Psoas muscle (tissue), 7 donors: ENCODE measurements at regions not wholly inside any gene's neighbourhood (a gene's known extent, or its start where the extent isn't known, plus 50 kb on each side); places are given as distances from the start of the nearest gene placed in this dataset.
A peak's percentile ranks its signal among the peaks of the same experiment; 100 is the strongest.

Experiments used
- ATAC-seq, 4 donors: fragments of 200-7000 bp; cut with Tn5 transposase; one replicate each; pipeline ENCODE4 v1.9.1; 2020; ENCODE audit warnings: moderate library complexity in 3 of 4, mild to moderate bottlenecking in 2 of 4
- DNase-seq, 2 donors: peaks; one replicate each; pipeline ENCODE4 v3.0.0-alpha.2; 2020
- H3K27ac ChIP-seq: fragments of 200-600 bp; one replicate; pipeline ENCODE4 v1.8.0; 2022
- H3K27me3 ChIP-seq, 3 donors: fragments of 200-600 bp in 1 of 3; one replicate each; pipeline versions ENCODE4 v1.6.1 to v1.8.0; 2013 to 2022; ENCODE audit warnings: low read length in 2 of 3, mild to moderate bottlenecking in 2 of 3, moderate library complexity in 1 of 3; ENCODE audit not compliant: insufficient read depth in 3 of 3
- H3K36me3 ChIP-seq, 2 donors: fragments of 200-600 bp in 1 of 2; one replicate each; pipeline versions ENCODE4 v1.6.1 to v1.8.0; 2013 to 2022; ENCODE audit warnings: low read depth in 1 of 2, mild to moderate bottlenecking in 1 of 2, moderate library complexity in 1 of 2; ENCODE audit not compliant: insufficient read depth in 1 of 2
- H3K4me1 ChIP-seq: fragments of 200-600 bp; one replicate; pipeline ENCODE4 v1.8.0; 2022
- H3K4me3 ChIP-seq: fragments of 200-600 bp; one replicate; pipeline ENCODE4 v1.8.0; 2022; ENCODE audit warnings: mild to moderate bottlenecking
- H3K9me3 ChIP-seq: fragments of 200-600 bp; one replicate; pipeline ENCODE4 v1.8.0; 2022
- WGBS, 3 donors: extraction: QIAGEN DNeasy Blood & Tissue Kit; methylation state at CpG; one replicate each; pipeline versions ENCODE4 v1.1.6 to v1.1.7; 2013; 5-methylcytosine and 5-hydroxymethylcytosine counted together
- intact Hi-C, 2 donors: fragments of 100-400 bp; cut with DNase I; formaldehyde crosslinking; loops; one replicate each; pipeline versions ENCODE4 v1.11.0 to v1.14.2; 2022
- TF ChIP-seq, protein P1 (sequence below): fragments of 200-600 bp; IDR thresholded peaks from one replicate; pipeline ENCODE4 v1.8.0; 2022; ENCODE audit warnings: antibody characterized with exemption
- donor health status: healthy with polysubstance abuse.
- donor health status: DM: no; HTN: no; CAD: no; lungs with moderate emphysema.
- donor health status: Bipolar disorder and iron deficiency.
- donor health status: healthy.
- donor health status: DM: yes; HTN: yes; CAD: no.
- donor health status: DM: no; HTN: no; CAD: no.
- donor health status: DM: yes; HTN: yes; CAD: no.

DNA sequence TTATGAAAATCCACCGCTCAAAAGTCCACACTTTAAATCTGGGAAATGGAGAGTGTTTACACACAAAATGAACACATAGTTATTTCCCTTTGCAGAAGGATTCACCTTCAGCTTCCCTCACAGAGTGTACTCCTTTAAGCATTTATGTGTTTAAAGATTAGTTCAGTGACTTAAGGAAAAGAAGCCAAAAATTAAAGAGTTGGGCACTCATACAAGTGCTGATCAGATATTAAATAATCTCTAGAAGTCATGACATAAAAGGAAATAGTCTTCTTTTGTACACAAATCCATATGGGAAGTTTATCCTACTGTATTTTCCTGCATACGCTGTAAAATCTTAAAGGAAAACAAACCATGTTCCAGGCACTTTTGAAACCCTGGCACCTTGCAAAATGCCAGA, 174.2 kb downstream of the LNPK start:
- 85 to 91% (median 89%) methylated on average over 2 of the region's 2 CpGs for WGBS, 3 donors
- intact Hi-C loops = no loop called here
- ATAC-seq (no peak), DNase-seq (no peak)
- TF ChIP-seq, protein P1, sequence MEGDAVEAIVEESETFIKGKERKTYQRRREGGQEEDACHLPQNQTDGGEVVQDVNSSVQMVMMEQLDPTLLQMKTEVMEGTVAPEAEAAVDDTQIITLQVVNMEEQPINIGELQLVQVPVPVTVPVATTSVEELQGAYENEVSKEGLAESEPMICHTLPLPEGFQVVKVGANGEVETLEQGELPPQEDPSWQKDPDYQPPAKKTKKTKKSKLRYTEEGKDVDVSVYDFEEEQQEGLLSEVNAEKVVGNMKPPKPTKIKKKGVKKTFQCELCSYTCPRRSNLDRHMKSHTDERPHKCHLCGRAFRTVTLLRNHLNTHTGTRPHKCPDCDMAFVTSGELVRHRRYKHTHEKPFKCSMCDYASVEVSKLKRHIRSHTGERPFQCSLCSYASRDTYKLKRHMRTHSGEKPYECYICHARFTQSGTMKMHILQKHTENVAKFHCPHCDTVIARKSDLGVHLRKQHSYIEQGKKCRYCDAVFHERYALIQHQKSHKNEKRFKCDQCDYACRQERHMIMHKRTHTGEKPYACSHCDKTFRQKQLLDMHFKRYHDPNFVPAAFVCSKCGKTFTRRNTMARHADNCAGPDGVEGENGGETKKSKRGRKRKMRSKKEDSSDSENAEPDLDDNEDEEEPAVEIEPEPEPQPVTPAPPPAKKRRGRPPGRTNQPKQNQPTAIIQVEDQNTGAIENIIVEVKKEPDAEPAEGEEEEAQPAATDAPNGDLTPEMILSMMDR = no peak
- no peak overlapping the region for H3K4me3 ChIP-seq
- no peak overlapping the region for H3K27ac ChIP-seq
- peaks cover 7% of the 10 kb centered on the region for H3K9me3 ChIP-seq
- H3K4me1 ChIP-seq = peaks cover 10% of the 10 kb centered on the region
- no peaks in the 10 kb centered on the region for H3K36me3 ChIP-seq
- H3K27me3 ChIP-seq = no peaks in the 10 kb centered on the region

DNA sequence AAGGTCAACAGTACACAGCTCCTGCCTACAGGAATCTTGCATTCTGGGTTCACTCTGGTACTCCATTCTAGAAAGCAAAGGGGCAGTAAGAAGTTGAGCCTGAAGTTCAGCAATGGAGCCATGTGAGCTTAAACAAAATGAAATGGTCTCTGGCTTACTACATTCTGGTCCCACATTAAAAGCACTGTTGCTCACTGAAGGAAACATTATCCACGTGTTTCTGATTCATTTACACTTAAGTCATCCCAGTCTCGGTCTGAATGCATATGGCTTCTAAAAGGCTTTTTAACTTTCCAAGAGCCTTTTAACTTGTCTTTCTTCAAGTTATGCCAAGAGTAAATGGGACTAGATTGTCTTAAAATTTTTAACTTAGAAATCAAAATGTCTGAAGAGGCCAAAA, 177.8 kb downstream of the LNPK start:
- H3K4me3 ChIP-seq = no peak overlapping the region
- intact Hi-C loops = no loop called here
- peaks cover 7% of the 10 kb centered on the region for H3K9me3 ChIP-seq
- H3K4me1 ChIP-seq = peaks cover 10% of the 10 kb centered on the region
- TF ChIP-seq, protein P1 = no peak
- ATAC-seq (peak; percentile 36 to 86 (median 70)), DNase-seq (no peak)
- H3K36me3 ChIP-seq = no peaks in the 10 kb centered on the region
- WGBS, 3 donors = 33 to 52% (median 37%) methylated on average over 2 of the region's 2 CpGs
- H3K27ac ChIP-seq = peak overlapping the region; percentile 34
- H3K27me3 ChIP-seq = no peaks in the 10 kb centered on the region

DNA sequence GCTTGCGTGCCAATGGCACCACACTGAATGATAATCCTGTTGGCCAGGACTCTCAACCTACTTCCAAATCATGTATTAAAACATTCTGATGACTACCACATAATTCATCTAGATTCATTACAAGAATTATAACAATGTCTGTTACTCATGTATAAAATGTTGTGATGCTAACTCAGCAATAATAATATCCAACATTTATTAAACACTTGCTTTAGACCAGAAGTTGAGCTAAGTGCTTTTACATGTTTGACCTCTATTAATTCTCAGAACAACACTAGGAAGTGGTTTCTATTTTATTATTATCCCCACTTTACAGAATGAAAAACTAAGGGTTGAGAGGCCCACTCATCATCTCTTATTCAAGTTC, 178.4 kb downstream of the LNPK start:
- H3K36me3 ChIP-seq = no peaks in the 10 kb centered on the region
- ATAC-seq (peak in 1 of 4 donors; percentile 39), DNase-seq (no peak)
- peak overlapping the region; percentile 34 for H3K27ac ChIP-seq
- TF ChIP-seq, protein P1 = no peak
- H3K27me3 ChIP-seq = no peaks in the 10 kb centered on the region
- peaks cover 7% of the 10 kb centered on the region for H3K9me3 ChIP-seq
- no peak overlapping the region for H3K4me3 ChIP-seq
- peaks cover 10% of the 10 kb centered on the region for H3K4me1 ChIP-seq
- intact Hi-C loops = no loop called here
- 31 to 43% (median 43%) methylated on average over 1 of the region's 1 CpG for WGBS, 3 donors

DNA sequence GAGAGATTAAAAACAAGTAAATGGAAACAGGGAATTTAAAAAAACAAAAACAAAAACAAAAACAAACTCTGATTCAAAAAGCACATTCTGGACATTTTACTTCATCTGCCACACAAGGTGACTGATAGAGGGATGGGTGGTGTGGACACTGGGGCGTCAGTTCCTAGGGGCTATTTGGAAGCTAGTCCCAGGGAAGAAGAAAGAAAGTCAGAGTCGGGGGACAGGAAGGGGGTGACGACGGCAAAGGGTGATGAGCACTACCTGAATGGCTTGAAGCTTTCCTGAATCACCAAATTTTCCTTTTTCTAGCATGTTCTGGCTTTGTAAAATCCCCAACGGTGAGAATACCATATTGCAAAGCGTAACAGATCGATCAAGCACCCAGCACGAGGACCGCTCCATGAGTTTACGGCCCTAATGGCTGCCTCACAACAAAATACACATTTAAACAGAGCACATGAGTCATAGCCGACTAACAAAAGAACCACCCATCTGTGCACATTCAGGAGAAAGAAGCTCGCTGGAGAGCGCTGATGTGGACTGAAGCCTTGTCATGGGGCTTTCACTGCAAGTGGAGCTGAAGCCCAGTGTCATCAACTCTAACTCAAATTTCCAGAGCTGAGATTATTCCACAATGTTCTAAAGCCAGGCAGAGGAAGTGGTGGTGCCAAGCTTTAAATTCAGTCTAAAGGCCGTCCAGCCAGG, 178.9 kb downstream of the LNPK start:
- H3K4me3 ChIP-seq = no peak overlapping the region
- TF ChIP-seq, protein P1 = no peak
- peak; percentile 67 to 88 (median 78) for ATAC-seq
- H3K27me3 ChIP-seq = no peaks in the 10 kb centered on the region
- WGBS, 3 donors = 64 to 69% (median 67%) methylated on average over 14 of the region's 14 CpGs
- peaks cover 10% of the 10 kb centered on the region for H3K4me1 ChIP-seq
- no peaks in the 10 kb centered on the region for H3K36me3 ChIP-seq
- peaks cover 7% of the 10 kb centered on the region for H3K9me3 ChIP-seq
- peak overlapping the region; percentile 34 for H3K27ac ChIP-seq
- intact Hi-C loops = no loop called here
- DNase-seq = no peak

DNA sequence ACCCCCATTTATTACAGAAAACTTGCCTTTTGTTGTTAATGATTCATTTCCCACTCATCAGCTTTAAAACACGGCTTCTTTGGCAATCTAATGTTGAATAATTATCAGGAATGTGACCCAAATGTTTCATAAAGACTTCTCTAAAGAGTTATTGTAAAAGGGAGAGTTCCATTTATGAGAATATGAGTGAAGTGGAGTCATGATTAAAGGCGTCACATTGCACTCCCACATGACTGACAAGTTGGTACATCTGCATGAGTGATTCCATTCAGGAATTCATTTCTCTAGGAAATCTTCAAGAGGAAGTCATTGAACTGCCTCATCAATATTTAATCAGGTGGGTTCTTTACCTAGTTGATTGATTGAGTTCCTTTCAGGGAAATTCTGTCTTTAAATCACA, 184.8 kb downstream of the LNPK start:
- 80 to 85% (median 83%) methylated on average over 2 of the region's 2 CpGs for WGBS, 3 donors
- Histone ChIP-seq H3K36me3 (no peaks in the 10 kb centered on the region), H3K4me3 (no peak overlapping the region), H3K27ac (no peak overlapping the region), H3K4me1 (no peaks in the 10 kb centered on the region), H3K9me3 (no peaks in the 10 kb centered on the region), H3K27me3 (no peaks in the 10 kb centered on the region)
- no peak for ATAC-seq
- intact Hi-C loops = no loop called here
- DNase-seq = no peak
- TF ChIP-seq, protein P1 = no peak
